ENCODE measurements at regions not wholly inside any gene's neighbourhood (a gene's known extent, or its start where the extent isn't known, plus 50 kb on each side); places are given as distances from the start of the nearest gene placed in this dataset.

DNA sequence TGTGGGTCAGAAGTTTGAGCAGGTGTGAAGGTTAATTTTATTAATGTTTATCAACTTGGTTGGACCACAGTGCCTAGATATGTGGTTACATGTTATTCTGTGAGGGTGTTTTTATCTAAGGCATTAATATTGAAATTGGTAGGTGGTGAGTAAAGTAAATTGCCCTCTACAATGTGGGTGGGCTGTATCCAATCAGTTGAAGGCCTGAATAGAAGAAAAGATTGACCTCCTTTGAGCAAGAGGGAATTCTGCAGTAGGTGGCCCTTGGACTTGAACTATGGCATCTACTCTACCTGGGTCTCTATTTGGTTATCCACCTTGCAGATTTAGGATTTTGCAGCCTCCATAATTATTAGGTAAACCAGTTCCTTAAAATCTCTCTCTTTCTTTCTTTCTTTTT is 356.8 kb upstream of the EEF2KMT start:
- ChIA-PET POLR2A (ENCODE audit: unreplicated experiment) (no interaction called here), CTCF (no interaction called here)
- H3K36me3 ChIP-seq (ENCODE audit: low read depth, low read length) = no peaks in the 10 kb centered on the region
- H3K4me3 ChIP-seq (ENCODE audit: low read length) = no peak overlapping the region
- ATAC-seq = no peak
- no peaks in the 10 kb centered on the region for H4K20me1 ChIP-seq (ENCODE audit: low read length)
- DNase-seq = no peak
- no TSS peak for BruUV-seq (replicated peaks)
- H3K27me3 ChIP-seq (ENCODE audit: low read length) = no peaks in the 10 kb centered on the region
- no peaks in the 10 kb centered on the region for H3K79me2 ChIP-seq (ENCODE audit: low read length)
- no peaks in the 10 kb centered on the region for H3K9me2 ChIP-seq (replicated peaks; ENCODE audit: low read length)
- H3F3A ChIP-seq (ENCODE audit: low read length, unreplicated experiment) = no peaks in the 10 kb centered on the region
- no peak overlapping the region for H3K27ac ChIP-seq (ENCODE audit: low read length)
- no peak overlapping the region for H3K4me2 ChIP-seq (ENCODE audit: low read length)
- H3K9ac ChIP-seq (ENCODE audit: low read length) = no peak overlapping the region
- intact Hi-C loops (cut with micrococcal nuclease) = no loop called here
- no peak for TF ChIP-seq EZH2phosphoT487 (IDR thresholded peaks at IDR 0.05; ENCODE audit: borderline replicate concordance, low read length)
- TF ChIP-seq CTCF (conservative IDR thresholded peaks at IDR 0.05; ENCODE audit: low read depth, low read length) = no peak
- TF ChIP-seq EZH2 (IDR thresholded peaks at IDR 0.05; ENCODE audit: low read length, unreplicated experiment) = no peak
- H3K4me1 ChIP-seq (ENCODE audit: insufficient read depth, low read length) = no peaks in the 10 kb centered on the region
- no peaks in the 10 kb centered on the region for H3K9me3 ChIP-seq (ENCODE audit: low read length)
- no peak overlapping the region for H2AFZ ChIP-seq (ENCODE audit: low read length)

DNA sequence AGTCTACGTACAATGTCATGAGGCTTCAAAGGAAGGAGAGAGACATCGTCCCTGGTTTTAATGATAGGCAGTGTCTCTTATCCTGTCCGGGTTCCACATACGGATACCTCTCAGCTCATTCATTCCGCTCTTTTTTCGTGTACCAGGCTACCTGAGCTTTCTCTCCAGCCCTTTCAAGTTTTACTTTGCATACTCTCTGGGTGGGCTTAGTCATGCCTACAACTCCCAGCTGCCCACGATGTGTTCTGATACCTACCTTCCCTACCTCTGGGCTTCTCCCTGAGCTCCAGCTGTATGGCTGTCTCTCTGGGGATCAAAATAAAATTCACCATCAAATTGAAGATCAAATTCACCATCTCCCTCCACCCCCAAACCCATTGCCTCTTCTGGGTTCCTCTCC is 354.0 kb upstream of the EEF2KMT start:
- no peak for DNase-seq
- Histone ChIP-seq H3K4me1 (ENCODE audit: insufficient read depth, low read length) (no peaks in the 10 kb centered on the region), H2AFZ (ENCODE audit: low read length) (no peak overlapping the region), H3K4me3 (ENCODE audit: low read length) (no peak overlapping the region), H3K36me3 (ENCODE audit: low read depth, low read length) (no peaks in the 10 kb centered on the region), H3F3A (ENCODE audit: low read length, unreplicated experiment) (no peaks in the 10 kb centered on the region), H3K9me2 (replicated peaks; ENCODE audit: low read length) (no peaks in the 10 kb centered on the region), H3K79me2 (ENCODE audit: low read length) (no peaks in the 10 kb centered on the region), H3K9me3 (ENCODE audit: low read length) (no peaks in the 10 kb centered on the region), H3K9ac (ENCODE audit: low read length) (no peak overlapping the region), H4K20me1 (ENCODE audit: low read length) (no peaks in the 10 kb centered on the region), H3K4me2 (ENCODE audit: low read length) (no peak overlapping the region), H3K27me3 (ENCODE audit: low read length) (no peaks in the 10 kb centered on the region), H3K27ac (ENCODE audit: low read length) (no peak overlapping the region)
- no peak for ATAC-seq
- TF ChIP-seq EZH2phosphoT487 (IDR thresholded peaks at IDR 0.05; ENCODE audit: borderline replicate concordance, low read length) (no peak), CTCF (conservative IDR thresholded peaks at IDR 0.05; ENCODE audit: low read depth, low read length) (no peak), EZH2 (IDR thresholded peaks at IDR 0.05; ENCODE audit: low read length, unreplicated experiment) (no peak)
- ChIA-PET POLR2A (ENCODE audit: unreplicated experiment) (no interaction called here), CTCF (no interaction called here)
- intact Hi-C loops (cut with micrococcal nuclease) = no loop called here
- no TSS peak for BruUV-seq (replicated peaks)

DNA sequence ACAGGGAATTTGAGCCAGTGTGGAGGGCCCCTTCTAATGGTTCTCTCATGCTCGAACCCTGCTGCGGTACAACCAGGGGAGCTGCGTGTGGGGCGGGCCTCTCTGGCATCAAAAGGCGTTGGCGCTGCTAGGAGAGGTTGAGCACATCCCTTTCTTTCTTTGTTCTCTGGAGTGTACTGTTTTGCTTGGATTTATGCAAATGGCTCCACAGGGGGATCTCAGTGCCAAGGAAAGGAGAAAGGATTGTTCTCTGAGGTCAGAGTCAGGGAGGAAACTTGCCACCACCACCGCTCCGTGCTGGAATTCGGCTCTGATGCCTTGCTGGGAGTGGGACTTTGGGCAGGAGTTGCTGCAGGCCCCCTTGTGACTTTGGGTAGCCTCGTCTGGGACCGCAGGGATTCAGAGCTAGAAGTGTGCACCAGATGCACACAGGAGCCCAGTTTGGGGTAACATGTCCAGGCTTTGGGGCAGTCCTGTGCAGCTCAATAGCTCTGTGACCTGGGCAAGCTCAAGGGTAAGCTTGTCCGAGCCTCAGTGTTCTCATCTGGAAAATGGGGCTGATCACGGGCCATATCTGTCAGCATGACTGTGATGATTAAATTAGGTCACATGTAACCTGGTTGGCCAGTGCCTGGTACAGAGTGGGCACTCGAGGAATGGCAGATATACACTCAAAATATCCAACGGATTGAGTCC is 353.0 kb upstream of the EEF2KMT start:
- no peak overlapping the region for H3K27ac ChIP-seq (ENCODE audit: low read length)
- H3K9me3 ChIP-seq (ENCODE audit: low read length) = no peaks in the 10 kb centered on the region
- no peaks in the 10 kb centered on the region for H3K9me2 ChIP-seq (replicated peaks; ENCODE audit: low read length)
- no peak overlapping the region for H3K4me2 ChIP-seq (ENCODE audit: low read length)
- H3K79me2 ChIP-seq (ENCODE audit: low read length) = no peaks in the 10 kb centered on the region
- DNase-seq (no peak), ATAC-seq (no peak)
- no peak overlapping the region for H3K4me3 ChIP-seq (ENCODE audit: low read length)
- H2AFZ ChIP-seq (ENCODE audit: low read length) = no peak overlapping the region
- ChIA-PET CTCF (no interaction called here), POLR2A (ENCODE audit: unreplicated experiment) (no interaction called here)
- BruUV-seq (replicated peaks) = no TSS peak
- TF ChIP-seq EZH2phosphoT487 (IDR thresholded peaks at IDR 0.05; ENCODE audit: borderline replicate concordance, low read length) (no peak), EZH2 (IDR thresholded peaks at IDR 0.05; ENCODE audit: low read length, unreplicated experiment) (no peak), CTCF (conservative IDR thresholded peaks at IDR 0.05; ENCODE audit: low read depth, low read length) (no peak)
- no peaks in the 10 kb centered on the region for H3F3A ChIP-seq (ENCODE audit: low read length, unreplicated experiment)
- no peak overlapping the region for H3K9ac ChIP-seq (ENCODE audit: low read length)
- H4K20me1 ChIP-seq (ENCODE audit: low read length) = no peaks in the 10 kb centered on the region
- H3K27me3 ChIP-seq (ENCODE audit: low read length) = no peaks in the 10 kb centered on the region
- no peaks in the 10 kb centered on the region for H3K36me3 ChIP-seq (ENCODE audit: low read depth, low read length)
- intact Hi-C loops (cut with micrococcal nuclease) = no loop called here
- no peaks in the 10 kb centered on the region for H3K4me1 ChIP-seq (ENCODE audit: insufficient read depth, low read length)
